PC-9 (cell line): ENCODE measurements at regions not wholly inside any gene's neighbourhood (a gene's known extent, or its start where the extent isn't known, plus 50 kb on each side); places are given as distances from the start of the nearest gene placed in this dataset.

ENCODE experiments used
- CTCF ChIP-seq: fragments of 200-600 bp; sonication (generic); conservative IDR thresholded peaks from 2 replicates; pipeline ENCODE4 v1.6.1; 2017; ENCODE audit warnings: mixed run types, antibody characterized with exemption, mild to moderate bottlenecking, moderate library complexity
- EZH2 ChIP-seq: fragments of 200-600 bp; sonication (generic); IDR thresholded peaks from 2 replicates; pipeline ENCODE4 v1.8.0; 2017; ENCODE audit warnings: antibody characterized with exemption, low read depth

GRCh38 chr4:138671106-138671505 lies 344.5 kb upstream of the NOCT start:
- no peak for TF ChIP-seq CTCF
- no peak for TF ChIP-seq EZH2
